ENCODE measurements at regions not wholly inside any gene's neighbourhood (a gene's known extent, or its start where the extent isn't known, plus 50 kb on each side); places are given as distances from the start of the nearest gene placed in this dataset.

DNA sequence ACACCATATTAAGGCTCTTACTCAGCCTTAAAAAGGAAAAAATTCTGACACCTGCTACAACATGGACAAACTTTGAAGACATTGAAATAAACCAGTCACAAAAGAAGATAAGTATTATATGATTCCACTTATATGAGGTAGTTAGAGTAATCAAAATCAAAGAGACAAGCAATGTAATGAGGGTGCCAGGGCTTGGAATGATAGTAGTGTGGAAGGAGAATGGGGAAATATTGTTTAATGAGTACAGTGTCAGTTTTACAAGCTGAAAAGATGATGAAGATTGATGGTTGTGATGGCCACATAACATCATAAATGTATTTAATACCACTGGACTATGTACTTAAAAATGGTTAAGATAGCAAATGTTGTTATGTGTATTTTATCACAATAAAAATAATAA lies 485.7 kb downstream of the SPATA31D1 start:
- H3K36me3 Mint-ChIP-seq: no peaks in the 10 kb centered on the region
- H3K27ac ChIP-seq: no peak overlapping the region
- H2AFZ ChIP-seq (replicated peaks): no peak overlapping the region
- TF ChIP-seq EZH2phosphoT487 (IDR thresholded peaks at IDR 0.05) (no peak), EZH2 (IDR thresholded peaks at IDR 0.05) (no peak), CTCF (IDR thresholded peaks at IDR 0.05) (no peak)
- no peak overlapping the region for H3K4me3 ChIP-seq
- H3K4me2 ChIP-seq: no peak overlapping the region
- H3K4me1 ChIP-seq: no peaks in the 10 kb centered on the region
- no peak overlapping the region for H3K9ac ChIP-seq
- no peaks in the 10 kb centered on the region for H3K4me1 Mint-ChIP-seq
- H3K27me3 ChIP-seq: no peaks in the 10 kb centered on the region
- no peaks in the 10 kb centered on the region for H3K27me3 Mint-ChIP-seq (ENCODE audit: insufficient read depth, low read depth)
- H4K20me1 ChIP-seq (ENCODE audit: low read depth): no peaks in the 10 kb centered on the region
- H3K36me3 ChIP-seq: no peaks in the 10 kb centered on the region
- no peaks in the 10 kb centered on the region for H3F3A ChIP-seq (ENCODE audit: low read depth)
- H3K9me3 ChIP-seq (ENCODE audit: low read depth): no peaks in the 10 kb centered on the region
- H3K4me3 Mint-ChIP-seq: no peak overlapping the region
- H3K9me3 Mint-ChIP-seq: no peaks in the 10 kb centered on the region
- DNase-seq (ENCODE audit: low spot score): no peak
- no peaks in the 10 kb centered on the region for H3K79me2 ChIP-seq (ENCODE audit: low read depth)
- H3K27ac Mint-ChIP-seq: no peak overlapping the region

DNA sequence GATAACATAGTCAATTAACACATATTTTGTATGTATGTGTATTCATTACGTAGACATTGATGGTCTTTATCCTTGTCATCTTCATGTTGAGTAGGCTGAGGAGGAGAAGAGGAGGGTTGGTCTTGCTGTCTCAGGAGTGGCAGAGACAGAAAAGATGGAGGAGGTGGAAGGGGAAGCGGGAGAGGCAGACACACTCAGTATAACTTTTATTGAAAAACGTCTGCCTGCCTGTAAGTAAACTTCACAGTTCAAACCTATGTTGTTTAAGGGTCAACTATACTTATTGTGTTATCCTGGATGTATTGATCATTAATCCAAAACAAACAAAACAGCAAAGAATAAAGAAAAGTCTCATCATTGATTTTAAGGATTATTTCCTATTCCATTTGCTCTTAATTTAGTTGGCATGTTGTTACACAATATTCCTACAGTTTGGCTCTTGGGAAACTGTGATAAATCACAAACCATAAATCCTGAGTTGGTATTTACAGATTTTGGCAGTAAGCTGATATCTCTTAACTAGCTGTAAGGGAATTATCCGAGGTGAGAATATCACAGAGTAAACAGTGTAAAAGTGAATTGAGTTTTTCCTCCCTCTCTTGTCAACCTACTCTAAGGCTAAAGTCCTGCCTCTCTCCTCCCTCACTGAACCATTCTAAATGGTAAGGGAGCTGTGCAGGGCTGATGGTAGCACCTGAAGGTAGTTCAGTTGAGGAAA lies 487.2 kb downstream of the SPATA31D1 start:
- Histone ChIP-seq H3K4me2 (no peak overlapping the region), H3K36me3 (no peaks in the 10 kb centered on the region), H3F3A (ENCODE audit: low read depth) (no peaks in the 10 kb centered on the region), H2AFZ (replicated peaks) (no peak overlapping the region), H3K27me3 (no peaks in the 10 kb centered on the region), H3K9ac (no peak overlapping the region), H4K20me1 (ENCODE audit: low read depth) (no peaks in the 10 kb centered on the region), H3K27ac (no peak overlapping the region), H3K4me3 (no peak overlapping the region), H3K79me2 (ENCODE audit: low read depth) (no peaks in the 10 kb centered on the region), H3K9me3 (ENCODE audit: low read depth) (no peaks in the 10 kb centered on the region), H3K4me1 (no peaks in the 10 kb centered on the region)
- no peaks in the 10 kb centered on the region for H3K27me3 Mint-ChIP-seq (ENCODE audit: insufficient read depth, low read depth)
- no peak overlapping the region for H3K4me3 Mint-ChIP-seq
- H3K9me3 Mint-ChIP-seq: no peaks in the 10 kb centered on the region
- H3K27ac Mint-ChIP-seq: no peak overlapping the region
- H3K36me3 Mint-ChIP-seq: no peaks in the 10 kb centered on the region
- no peak for DNase-seq (ENCODE audit: low spot score)
- TF ChIP-seq EZH2 (IDR thresholded peaks at IDR 0.05) (no peak), CTCF (IDR thresholded peaks at IDR 0.05) (no peak), EZH2phosphoT487 (IDR thresholded peaks at IDR 0.05) (no peak)
- H3K4me1 Mint-ChIP-seq: no peaks in the 10 kb centered on the region

DNA sequence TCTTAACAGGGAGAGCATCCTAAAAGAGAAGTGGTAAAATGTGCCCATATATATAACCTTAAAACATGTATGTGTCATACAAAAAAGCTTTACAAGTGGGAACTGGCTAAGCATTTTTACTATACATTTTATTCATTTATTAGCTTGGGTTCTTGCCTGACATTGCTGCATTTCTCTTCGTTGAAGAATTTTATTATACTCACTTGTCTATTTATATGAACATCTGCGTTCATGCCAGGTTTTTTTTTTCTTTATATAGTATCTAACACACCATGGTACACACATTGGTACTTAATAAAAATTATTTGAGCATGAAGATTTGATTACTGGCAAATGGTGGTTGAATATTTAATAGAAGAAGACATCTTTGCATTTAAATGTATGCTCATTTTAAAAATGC lies 492.3 kb downstream of the SPATA31D1 start:
- Mint-ChIP-seq H3K27me3 (ENCODE audit: insufficient read depth, low read depth) (peaks cover 6% of the 10 kb centered on the region), H3K4me1 (peaks cover 12% of the 10 kb centered on the region), H3K4me3 (no peak overlapping the region), H3K9me3 (no peaks in the 10 kb centered on the region), H3K27ac (no peak overlapping the region), H3K36me3 (no peaks in the 10 kb centered on the region)
- Histone ChIP-seq H3K4me1 (no peaks in the 10 kb centered on the region), H3K4me3 (no peak overlapping the region), H3K4me2 (no peak overlapping the region), H2AFZ (replicated peaks) (no peak overlapping the region), H3K27me3 (no peaks in the 10 kb centered on the region), H4K20me1 (ENCODE audit: low read depth) (no peaks in the 10 kb centered on the region), H3K9me3 (ENCODE audit: low read depth) (no peaks in the 10 kb centered on the region), H3F3A (ENCODE audit: low read depth) (no peaks in the 10 kb centered on the region), H3K36me3 (no peaks in the 10 kb centered on the region), H3K27ac (no peak overlapping the region), H3K9ac (no peak overlapping the region), H3K79me2 (ENCODE audit: low read depth) (no peaks in the 10 kb centered on the region)
- TF ChIP-seq EZH2phosphoT487 (IDR thresholded peaks at IDR 0.05): no peak
- no peak for TF ChIP-seq CTCF (IDR thresholded peaks at IDR 0.05)
- no peak for TF ChIP-seq EZH2 (IDR thresholded peaks at IDR 0.05)
- DNase-seq (ENCODE audit: low spot score): no peak
